Epithelial cell of esophagus (primary cell): ENCODE measurements at regions not wholly inside any gene's neighbourhood (a gene's known extent, or its start where the extent isn't known, plus 50 kb on each side); places are given as distances from the start of the nearest gene placed in this dataset.

Experiments
- DNase-seq: peaks from one replicate; pipeline ENCODE4 v3.0.0; 2010; ENCODE audit warnings: low read depth
- H3K4me3 ChIP-seq: 2 replicates; pipeline ENCODE4 v1.5.1; 2011; ENCODE audit warnings: mild to moderate bottlenecking, low read length, control low read depth
- TF ChIP-seq, protein P1 (sequence below): IDR thresholded peaks from 2 replicates; pipeline ENCODE4 v1.5.1; 2011; ENCODE audit warnings: low read depth, mild to moderate bottlenecking, low read length, control low read depth, inconsistent platforms; ENCODE audit not compliant: insufficient read depth; ENCODE audit errors: missing control alignments

DNA sequence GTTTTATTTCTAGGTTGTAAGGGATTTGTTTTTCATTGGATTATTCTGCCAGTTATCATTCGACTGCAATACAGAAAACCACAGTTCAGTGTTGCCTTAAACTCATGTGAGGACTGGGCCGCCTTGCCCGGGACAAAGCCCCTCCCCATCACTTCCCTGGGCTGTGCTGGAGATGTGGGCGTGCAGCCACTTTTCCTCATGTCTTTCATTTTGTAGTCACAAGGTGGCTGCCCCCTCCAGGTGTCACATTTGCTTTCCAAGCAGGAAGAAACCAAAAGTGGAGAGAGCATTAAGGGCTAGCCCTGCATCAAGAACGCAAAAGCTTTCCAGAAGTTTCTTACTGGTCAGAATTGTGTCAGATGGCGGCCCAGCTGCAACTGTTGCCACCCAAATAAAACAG, 492.5 kb upstream of the ID2 start:
- no peak overlapping the region for H3K4me3 ChIP-seq
- TF ChIP-seq, protein P1, sequence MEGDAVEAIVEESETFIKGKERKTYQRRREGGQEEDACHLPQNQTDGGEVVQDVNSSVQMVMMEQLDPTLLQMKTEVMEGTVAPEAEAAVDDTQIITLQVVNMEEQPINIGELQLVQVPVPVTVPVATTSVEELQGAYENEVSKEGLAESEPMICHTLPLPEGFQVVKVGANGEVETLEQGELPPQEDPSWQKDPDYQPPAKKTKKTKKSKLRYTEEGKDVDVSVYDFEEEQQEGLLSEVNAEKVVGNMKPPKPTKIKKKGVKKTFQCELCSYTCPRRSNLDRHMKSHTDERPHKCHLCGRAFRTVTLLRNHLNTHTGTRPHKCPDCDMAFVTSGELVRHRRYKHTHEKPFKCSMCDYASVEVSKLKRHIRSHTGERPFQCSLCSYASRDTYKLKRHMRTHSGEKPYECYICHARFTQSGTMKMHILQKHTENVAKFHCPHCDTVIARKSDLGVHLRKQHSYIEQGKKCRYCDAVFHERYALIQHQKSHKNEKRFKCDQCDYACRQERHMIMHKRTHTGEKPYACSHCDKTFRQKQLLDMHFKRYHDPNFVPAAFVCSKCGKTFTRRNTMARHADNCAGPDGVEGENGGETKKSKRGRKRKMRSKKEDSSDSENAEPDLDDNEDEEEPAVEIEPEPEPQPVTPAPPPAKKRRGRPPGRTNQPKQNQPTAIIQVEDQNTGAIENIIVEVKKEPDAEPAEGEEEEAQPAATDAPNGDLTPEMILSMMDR, result no peak
- DNase-seq, result no peak

DNA sequence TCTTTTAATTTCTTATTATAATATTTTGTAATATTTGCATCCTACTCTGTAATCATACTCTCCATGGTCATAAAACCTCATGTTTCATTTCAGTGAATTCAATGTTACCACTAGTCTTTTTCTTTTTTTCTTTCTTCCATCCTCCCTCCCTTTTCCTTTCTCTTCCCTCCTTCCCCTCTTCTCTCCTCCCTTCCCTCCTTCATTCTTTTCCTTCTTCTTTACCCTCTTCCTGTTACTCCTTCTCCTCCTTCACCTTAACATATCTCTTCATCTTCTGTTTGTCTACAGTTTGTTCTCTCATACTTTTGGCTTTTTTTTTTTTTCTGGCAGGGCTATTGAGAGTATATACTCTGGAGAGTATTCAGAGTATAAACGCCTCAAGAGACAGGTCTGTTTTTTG, 491.6 kb upstream of the ID2 start:
- no peak for DNase-seq
- no peak overlapping the region for H3K4me3 ChIP-seq
- TF ChIP-seq, protein P1, result no peak

DNA sequence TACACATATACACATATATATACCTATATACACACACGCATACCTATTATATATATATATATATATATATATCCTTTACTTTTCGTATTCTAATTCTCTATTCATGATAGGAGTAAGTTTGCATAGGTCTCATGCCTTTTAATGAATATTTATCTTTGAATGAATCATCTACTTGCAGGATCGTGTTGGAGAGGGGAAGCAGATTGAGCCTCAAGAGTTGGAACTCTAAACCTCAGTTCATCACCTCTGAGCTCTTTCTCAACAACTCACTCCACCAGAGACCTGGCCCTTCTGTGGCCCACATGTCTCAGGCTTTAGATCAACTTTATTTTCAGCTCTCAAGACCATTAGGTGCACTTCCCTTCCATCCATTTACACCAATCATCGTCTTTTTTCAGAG, 490.4 kb upstream of the ID2 start:
- TF ChIP-seq, protein P1, result no peak
- no peak for DNase-seq
- H3K4me3 ChIP-seq, result no peak overlapping the region

DNA sequence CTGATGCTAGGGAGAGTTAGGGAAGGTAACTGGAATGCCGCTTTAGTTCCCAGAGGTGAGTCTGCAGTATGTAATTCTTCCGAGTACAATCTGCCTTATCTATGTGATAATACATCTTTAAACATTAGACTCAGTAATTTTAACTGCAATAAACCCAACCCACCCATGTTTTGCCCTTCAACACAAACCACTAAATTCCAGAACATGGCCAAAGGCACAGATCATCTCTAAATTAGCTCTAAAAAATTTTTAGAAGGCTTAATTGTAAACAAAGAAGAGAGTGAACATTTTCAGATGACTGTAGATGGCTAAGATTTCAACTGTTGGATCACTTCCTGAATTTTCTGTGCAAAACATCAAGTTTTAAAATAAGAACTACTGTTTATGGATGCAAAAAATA, 488.7 kb upstream of the ID2 start:
- DNase-seq, result no peak
- TF ChIP-seq, protein P1, result no peak
- H3K4me3 ChIP-seq, result no peak overlapping the region

DNA sequence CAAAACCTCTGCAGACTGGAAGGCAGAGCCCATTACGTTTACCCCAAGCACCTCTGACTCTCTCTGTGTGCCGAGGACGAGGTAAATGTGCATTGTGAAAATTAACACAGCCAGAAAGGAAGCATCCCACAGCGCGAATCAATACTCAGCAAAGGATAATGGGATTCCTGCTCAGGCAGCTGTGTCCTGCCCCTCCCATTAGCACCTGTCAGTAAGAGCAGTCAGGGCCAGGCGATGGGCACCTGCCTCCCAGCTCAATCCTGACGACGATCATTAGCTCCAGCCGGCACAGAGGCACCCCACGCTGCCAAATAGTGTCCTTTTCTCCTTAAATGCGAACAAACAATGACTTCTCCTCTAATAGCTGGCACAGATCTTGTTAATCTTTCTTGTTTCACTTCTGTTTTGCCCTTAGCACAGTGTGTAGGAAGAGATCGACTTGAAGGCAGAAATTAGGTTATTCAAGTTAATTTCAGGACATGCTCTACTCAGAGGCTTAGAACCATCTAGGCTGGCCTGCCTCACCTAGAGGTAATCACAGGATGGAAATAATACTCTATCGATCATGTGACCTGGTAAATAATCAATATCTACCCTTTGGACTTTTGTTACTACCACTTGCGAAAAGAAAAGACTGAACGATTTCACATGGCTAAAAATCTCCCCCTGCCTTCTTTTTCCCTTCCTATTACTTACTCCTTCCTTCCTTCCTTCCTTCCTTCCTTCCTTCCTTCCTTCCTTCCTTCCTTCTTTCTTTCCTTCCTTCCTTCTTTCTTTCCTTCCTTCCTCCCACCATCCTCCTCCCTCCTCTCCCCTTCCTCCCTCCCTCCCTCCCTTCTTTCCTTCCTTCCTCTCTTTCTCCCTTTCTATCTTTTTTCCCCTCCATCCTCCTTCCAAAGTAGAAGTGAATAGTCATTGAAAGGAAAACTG, 487.9 kb upstream of the ID2 start:
- H3K4me3 ChIP-seq, result no peak overlapping the region
- TF ChIP-seq, protein P1, result no peak
- DNase-seq, result no peak

DNA sequence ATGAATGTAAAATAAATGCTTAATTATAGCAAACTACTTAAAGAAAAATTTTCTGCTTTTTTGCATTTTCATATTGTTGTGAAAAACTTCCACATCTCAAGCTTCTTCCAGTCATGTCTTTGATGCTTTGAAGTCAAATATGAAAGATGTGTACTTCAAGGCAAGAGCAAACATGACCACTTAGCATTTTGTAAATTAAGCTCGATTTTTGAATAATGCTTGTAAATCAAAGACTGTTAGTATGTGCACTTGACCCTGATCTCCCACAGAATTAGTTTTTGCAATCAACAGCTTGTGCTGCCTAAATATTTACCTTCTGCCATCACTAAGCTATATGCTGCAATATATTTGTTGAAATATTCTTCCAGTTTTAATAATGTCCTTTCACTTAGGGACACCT, 486.1 kb upstream of the ID2 start:
- H3K4me3 ChIP-seq, result no peak overlapping the region
- no peak for DNase-seq
- TF ChIP-seq, protein P1, result no peak

DNA sequence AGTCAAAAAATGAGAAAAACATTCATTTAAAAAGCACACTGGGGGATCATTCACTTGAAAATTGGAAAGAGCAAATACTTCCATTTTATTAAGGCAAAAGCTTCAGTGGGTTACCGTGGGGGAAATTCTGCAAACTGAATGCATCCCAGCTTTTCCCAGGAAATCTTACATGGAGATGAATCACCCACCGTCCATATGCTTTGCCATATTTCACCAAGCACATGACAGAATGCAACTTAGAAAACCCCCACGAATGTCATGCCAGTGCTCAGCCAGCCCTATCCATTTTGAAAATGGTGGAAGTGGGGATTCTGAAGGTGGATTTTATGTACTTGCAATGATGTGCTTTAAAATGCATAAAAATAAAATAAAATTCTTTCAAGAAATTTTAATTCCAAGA, 485.5 kb upstream of the ID2 start:
- TF ChIP-seq, protein P1, result no peak
- no peak for DNase-seq
- no peak overlapping the region for H3K4me3 ChIP-seq
